ENCODE measurements at regions not wholly inside any gene's neighbourhood (a gene's known extent, or its start where the extent isn't known, plus 50 kb on each side); places are given as distances from the start of the nearest gene placed in this dataset.

GRCh38 chr2:75277111-75277510 is 77.8 kb upstream of the TACR1 start:
- DNase-seq: no peak

GRCh38 chr2:75276093-75277029 is 77.0 kb upstream of the TACR1 start:
- no peak for DNase-seq

GRCh38 chr2:75274936-75275335 is 75.6 kb upstream of the TACR1 start:
- no peak for DNase-seq

GRCh38 chr2:75268112-75268511 is 68.8 kb upstream of the TACR1 start:
- no peak for DNase-seq

- DNase-seq: no peak
These were observed 62.6 kb upstream of the TACR1 start for GRCh38 chr2:75261923-75262322.

- DNase-seq: no peak
These were observed 61.6 kb upstream of the TACR1 start for GRCh38 chr2:75260946-75261345.

GRCh38 chr2:75258620-75259019 is 59.3 kb upstream of the TACR1 start:
- no peak for DNase-seq

GRCh38 chr2:75256485-75256884 is 57.2 kb upstream of the TACR1 start:
- DNase-seq: no peak

- DNase-seq: no peak
These were observed 54.2 kb upstream of the TACR1 start for GRCh38 chr2:75253526-75253925.

- DNase-seq: no peak
These were observed 52.6 kb upstream of the TACR1 start for GRCh38 chr2:75251896-75252295.
